GM19238 (cell line): ENCODE measurements at regions not wholly inside any gene's neighbourhood (a gene's known extent, or its start where the extent isn't known, plus 50 kb on each side); places are given as distances from the start of the nearest gene placed in this dataset.
"Not testable (repeated sequence)": the region's sequence is repeated elsewhere in the genome, so short reads cannot be mapped to it uniquely, and the experiment has no call there.

Experiments
- DNase-seq: peaks from one replicate; pipeline ENCODE4 v3.0.0; 2011; ENCODE audit warnings: low spot score; ENCODE audit not compliant: insufficient read length

DNA sequence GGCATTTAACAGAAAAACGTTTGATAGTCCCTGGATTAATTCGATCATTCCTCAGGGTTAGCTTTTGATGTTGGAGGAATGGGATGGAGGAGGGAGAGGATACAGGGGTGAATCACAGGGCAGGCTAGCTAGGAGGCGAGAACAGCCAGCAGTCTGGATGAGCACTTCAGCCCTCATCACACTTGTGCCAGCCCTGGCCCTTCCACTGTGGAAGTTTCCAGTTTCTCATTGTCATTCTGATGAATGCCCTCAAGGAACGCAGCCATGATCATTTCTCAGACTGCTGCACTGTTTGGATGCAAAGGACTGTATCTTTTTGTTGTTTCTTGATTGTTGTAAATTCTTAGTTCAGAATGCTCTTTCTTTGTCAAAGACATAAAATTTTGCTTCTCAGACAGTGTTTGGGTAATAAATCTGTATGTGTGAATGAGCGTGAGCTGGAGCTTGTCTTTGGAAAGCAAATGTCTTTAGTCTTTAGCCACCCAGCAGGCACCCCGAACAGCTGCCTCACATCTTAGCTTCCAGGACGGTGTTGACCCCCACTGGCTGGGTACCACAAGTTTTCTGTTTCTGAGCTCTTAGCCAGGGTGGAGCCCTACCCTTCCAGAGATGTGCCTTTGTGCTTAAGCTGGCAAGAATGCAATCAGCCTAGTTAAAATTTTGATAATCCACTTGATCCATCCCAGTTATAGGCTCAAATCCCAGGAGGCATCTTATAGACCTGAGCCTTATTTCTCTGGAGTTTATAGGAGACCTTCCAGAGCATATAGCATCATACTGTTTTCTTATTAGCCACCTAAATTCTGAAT, 121.1 kb downstream of the PDCD6IP start:
- DNase-seq, result no peak

- no peak for DNase-seq
Observed at GRCh38 chr3:33920511-33920910, 122.1 kb downstream of the PDCD6IP start.

GRCh38 chr3:33921608-33922007, 123.2 kb downstream of the PDCD6IP start:
- DNase-seq, result no peak

DNA sequence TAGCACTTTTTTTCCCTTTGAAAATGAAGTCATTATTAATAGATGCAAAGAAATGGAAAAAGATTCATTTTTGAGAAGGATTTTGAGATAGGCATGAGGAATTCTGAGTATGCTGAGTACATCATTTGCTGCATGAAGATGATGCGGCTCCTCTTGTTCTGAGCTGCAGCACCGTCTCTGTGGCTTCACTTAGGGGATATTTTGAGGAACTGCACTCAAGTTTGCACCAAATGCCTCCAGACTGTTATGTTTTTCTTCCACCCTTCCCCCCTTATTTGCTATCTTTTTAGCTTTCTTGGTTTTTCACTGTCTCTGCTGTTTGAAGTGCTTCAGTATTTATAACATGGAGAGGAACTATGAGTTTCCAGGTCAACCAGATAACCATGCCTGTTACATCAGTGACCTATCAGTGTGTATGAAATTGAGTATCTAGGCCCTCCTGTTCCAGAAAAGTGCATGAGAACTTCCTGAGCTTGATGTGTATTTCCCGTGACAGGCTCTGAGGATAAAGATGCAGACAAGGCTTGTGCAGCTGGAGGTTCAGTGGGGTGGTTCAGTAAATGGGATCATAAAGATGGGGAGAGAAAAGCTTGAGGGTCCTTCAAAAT, 128.7 kb downstream of the PDCD6IP start:
- DNase-seq, result no peak

DNA sequence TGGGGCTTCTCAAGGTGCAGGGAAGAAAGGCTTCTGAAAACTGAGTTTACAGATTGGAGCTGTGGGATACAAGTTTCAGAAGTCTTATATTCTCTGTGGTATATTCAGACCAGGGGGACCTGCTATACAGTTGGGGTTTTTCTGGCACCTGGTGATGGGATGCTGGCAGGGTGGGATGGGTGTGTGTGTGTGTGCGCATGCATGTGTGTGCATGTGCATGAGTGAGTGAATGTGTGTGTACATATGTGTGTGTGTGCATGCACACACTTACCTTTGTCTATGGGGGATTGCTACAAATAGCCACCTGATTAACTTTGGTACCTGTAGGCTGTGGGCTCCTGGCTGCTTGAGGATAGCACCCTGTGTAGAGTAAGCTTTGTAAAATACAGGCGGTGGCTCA, 131.4 kb downstream of the PDCD6IP start:
- DNase-seq, result no peak

GRCh38 chr3:33931512-33931911, 133.1 kb downstream of the PDCD6IP start:
- no peak for DNase-seq

GRCh38 chr3:33932010-33932764, 133.8 kb downstream of the PDCD6IP start:
- no peak for DNase-seq

- DNase-seq, result no peak
Observed at GRCh38 chr3:33936171-33936920, 137.9 kb downstream of the PDCD6IP start.

DNA sequence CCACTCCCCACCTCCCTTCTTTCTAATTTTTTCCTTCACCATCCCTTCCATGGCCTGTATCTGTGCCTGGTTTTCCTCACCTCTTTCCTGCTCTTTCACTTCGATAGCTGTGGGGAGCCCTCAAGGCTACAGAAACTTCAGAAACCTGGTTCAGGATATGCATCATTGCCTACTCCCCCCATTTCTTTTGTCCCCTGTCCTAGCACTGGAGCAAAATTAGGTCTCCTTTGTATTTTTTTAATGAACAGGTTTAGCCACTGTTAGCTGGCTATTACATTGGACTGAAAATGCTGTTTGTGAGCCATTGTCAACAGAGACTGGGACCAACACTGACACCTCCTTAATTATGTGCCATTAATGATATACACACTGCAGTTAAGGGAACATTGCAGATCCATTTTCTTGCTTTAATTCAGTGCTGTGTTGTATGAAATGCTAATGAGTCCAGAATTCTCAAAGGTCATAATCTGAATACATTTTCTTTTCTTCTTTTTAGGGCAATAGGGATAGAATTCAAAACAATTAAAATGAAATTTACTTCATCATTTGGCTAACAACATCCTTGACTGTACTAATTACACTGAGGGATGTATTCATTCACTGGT, 138.6 kb downstream of the PDCD6IP start:
- DNase-seq, result no peak

DNA sequence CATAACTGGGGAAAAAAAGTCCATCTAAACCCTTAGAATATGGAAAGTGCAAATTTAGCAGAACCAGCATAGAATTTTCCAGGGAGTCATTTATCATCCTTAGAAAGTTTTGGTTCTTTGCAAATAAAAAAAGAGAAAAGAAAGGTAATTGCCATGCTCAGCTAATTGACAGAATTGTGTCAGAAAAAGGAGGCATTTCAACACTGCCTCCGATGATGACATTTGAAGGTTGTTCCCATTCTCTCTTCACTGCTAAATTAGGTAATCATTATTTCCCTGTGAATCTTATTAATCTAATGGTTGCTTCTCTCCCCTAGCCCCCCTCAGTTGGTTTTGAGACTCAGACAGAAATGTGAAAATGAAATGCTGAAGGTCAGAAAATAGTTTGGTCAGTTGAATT, 139.2 kb downstream of the PDCD6IP start:
- no peak for DNase-seq

GRCh38 chr3:33940149-33940548, 141.7 kb downstream of the PDCD6IP start:
- DNase-seq, result no peak

- DNase-seq, result no peak
Observed at GRCh38 chr3:33940736-33941135, 142.3 kb downstream of the PDCD6IP start.

DNA sequence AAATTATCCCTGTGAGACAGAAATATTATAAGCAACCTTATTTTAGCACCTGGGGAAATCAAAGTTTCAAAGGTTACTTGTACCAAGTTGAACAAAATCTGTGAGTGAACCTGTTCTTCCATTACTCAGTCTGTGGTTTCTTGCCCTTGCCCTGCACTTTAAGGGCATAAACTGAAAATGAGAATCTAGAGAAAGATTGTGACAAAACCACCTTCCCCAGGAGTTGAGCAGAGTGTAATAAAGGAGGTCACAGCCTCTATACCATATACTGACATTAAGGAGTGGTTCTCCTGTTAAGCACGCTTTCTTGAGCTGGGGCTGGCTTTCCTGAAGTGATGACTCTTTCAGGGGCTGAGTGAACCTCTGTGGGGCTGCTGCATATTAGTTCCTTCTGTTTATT, 143.4 kb downstream of the PDCD6IP start:
- no peak for DNase-seq

- DNase-seq, result no peak
Observed at GRCh38 chr3:33942483-33943150, 144.2 kb downstream of the PDCD6IP start.

DNA sequence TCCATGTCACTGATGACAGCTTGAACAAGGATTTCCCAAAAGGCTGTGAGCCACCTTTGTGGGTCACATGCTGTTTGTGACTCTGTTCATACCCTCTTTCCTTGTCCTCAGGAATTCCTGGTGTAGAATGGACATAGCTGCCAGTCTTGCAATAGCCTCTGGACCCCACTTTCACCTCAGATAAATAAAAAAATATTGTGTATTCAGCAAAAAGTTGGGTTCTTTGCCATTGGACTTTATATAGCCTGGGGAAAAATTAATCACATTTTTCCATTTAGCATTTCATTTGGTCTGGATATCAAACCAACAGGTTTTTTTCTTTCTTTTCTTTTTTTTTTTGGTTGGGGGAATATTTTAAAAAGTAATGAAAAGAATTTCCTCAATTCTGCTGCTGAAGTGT, 144.8 kb downstream of the PDCD6IP start:
- DNase-seq, result no peak

DNA sequence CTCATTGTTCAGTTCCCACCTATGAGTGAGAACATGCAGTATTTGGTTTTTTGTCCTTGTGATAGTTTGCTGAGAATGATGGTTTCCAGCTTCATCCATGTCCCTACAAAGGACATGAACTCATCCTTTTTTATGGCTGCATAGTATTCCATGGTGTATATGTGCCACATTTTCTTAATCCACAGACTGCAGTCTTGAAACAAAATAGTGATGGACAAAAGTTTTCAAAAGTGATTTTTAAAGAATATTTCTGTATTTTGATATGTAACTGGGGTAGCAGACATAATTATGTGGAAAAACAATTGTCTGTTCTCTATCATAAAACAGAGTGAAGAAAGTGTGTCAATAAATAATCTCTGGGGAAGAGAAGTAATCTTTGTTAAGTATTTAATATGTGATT, 148.2 kb downstream of the PDCD6IP start:
- not testable (repeated sequence) for DNase-seq

GRCh38 chr3:33947272-33948195, 149.1 kb downstream of the PDCD6IP start:
- no peak for DNase-seq

GRCh38 chr3:33949074-33949473, 150.6 kb downstream of the PDCD6IP start:
- no peak for DNase-seq

DNA sequence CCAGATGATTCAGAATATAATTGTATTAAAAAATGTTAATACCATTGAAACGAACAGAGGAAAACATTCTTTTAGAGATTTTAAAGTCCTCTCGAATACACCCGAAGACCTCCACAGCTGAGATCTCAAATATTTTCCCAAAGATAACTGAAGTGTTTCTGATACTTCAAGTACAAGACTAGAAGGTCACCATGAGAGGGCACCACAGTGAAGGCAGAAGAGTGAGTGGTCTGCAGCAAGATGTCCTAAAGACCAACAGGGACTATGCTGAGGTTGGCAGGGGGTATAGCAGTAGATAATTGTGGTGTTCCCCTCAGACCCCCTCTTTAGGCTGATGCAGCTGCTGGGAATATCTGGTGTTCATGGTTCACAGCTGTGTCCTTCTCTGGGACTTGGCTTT, 156.5 kb downstream of the PDCD6IP start:
- no peak for DNase-seq

DNA sequence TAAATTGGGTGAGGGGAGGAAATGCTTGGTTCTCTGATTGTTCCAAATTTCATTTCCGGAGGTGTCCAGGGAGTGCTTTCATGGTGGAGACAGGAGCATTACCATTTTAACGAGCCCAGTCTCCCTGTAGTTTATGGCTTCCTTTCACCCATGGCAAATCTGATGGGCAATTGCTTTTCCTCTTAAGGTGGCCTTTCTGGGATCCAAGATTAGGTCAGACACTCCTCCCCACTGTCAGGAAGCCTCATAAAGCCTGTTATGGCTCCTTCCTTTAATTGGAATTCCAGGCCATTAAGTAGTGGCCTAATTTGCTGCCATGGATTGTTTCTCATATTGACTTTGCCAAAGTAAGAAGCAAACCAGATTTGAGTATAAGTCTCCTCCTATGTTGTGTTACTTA, 157.8 kb downstream of the PDCD6IP start:
- DNase-seq, result no peak
